H1 (cell line): ENCODE measurements at regions not wholly inside any gene's neighbourhood (a gene's known extent, or its start where the extent isn't known, plus 50 kb on each side); places are given as distances from the start of the nearest gene placed in this dataset.

Experiments used
- CTCF ChIA-PET: fragments of 300-600 bp; sonication (Branson Sonifier 250); formaldehyde crosslinking; loops from one replicate; lab custom pipeline; 2021; ENCODE audit not compliant: partially characterized antibody; lab: Charles Lee
- POLR2A ChIA-PET: fragments of 300-600 bp; sonication (Branson Sonifier 250); formaldehyde crosslinking; loops from one replicate; lab custom pipeline; 2021; ENCODE audit warnings: inconsistent platforms; ENCODE audit not compliant: partially characterized antibody; lab: Charles Lee
- DNase-seq, 2 experiments: peaks; one replicate each; pipeline versions ENCODE4 v3.0.0 to v3.0.0-alpha.2; 2010 to 2022; ENCODE audit warnings: low spot score in 2 of 2, low read depth in 1 of 2, mixed read lengths in 1 of 2
- FAIRE-seq: peaks from 2 replicates; lab custom pipeline; 2011; peaks lifted over from hg19 to GRCh38; lab: Jason Lieb, UNC
- H2AFZ ChIP-seq: 2 replicates; pipeline ENCODE4 v1.8.1; 2012; ENCODE audit warnings: low read length, inconsistent platforms
- H2AK5ac ChIP-seq: 2 replicates; pipeline ENCODE4 v1.6.1; 2013; ENCODE audit warnings: low read depth, low read length
- H2BK120ac ChIP-seq: replicated peaks from 2 replicates; pipeline ENCODE3; 2013; ENCODE audit warnings: low read depth, low read length, inconsistent platforms
- H2BK12ac ChIP-seq: 2 replicates; pipeline ENCODE4 v1.6.1; 2013; ENCODE audit warnings: low read depth, low read length
- H2BK15ac ChIP-seq: 2 replicates; pipeline ENCODE4 v1.6.1; 2013; ENCODE audit warnings: low read length
- H2BK20ac ChIP-seq: 2 replicates; pipeline ENCODE4 v1.6.1; 2013; ENCODE audit warnings: low read length
- H2BK5ac ChIP-seq: 2 replicates; pipeline ENCODE4 v1.6.1; 2013; ENCODE audit warnings: low read depth, low read length
- H3K14ac ChIP-seq: 2 replicates; pipeline ENCODE4 v1.6.1; 2013; ENCODE audit warnings: inconsistent platforms; ENCODE audit not compliant: insufficient read length
- H3K18ac ChIP-seq: 2 replicates; pipeline ENCODE4 v1.6.1; 2013; ENCODE audit warnings: low read length; ENCODE audit errors: extremely low read depth
- H3K23ac ChIP-seq: 2 replicates; pipeline ENCODE4 v1.6.1; 2013; ENCODE audit warnings: inconsistent platforms; ENCODE audit not compliant: insufficient read length
- H3K23me2 ChIP-seq: 2 replicates; pipeline ENCODE4 v1.6.1; 2013; ENCODE audit warnings: low read depth, low read length
- H3K27ac ChIP-seq: 2 replicates; pipeline ENCODE4 v1.6.1; 2011; ENCODE audit warnings: low read depth, low read length, inconsistent platforms
- H3K27me3 ChIP-seq, 4 experiments: replicated peaks in 1 of 4; 1 replicate in 1 of 4; 2 replicates in 3 of 4; pipeline versions ENCODE4 v1.6.1 to v1.8.1; 2011 to 2013; ENCODE audit warnings: low read length in 3 of 4, mild to moderate bottlenecking in 3 of 4, inconsistent platforms in 2 of 4, mixed read lengths in 2 of 4, moderate library complexity in 1 of 4; ENCODE audit not compliant: control insufficient read depth in 3 of 4, insufficient read depth in 3 of 4; ENCODE audit errors: extremely low read depth in 1 of 4
- H3K36me3 ChIP-seq, 4 experiments: 2 replicates each; pipeline versions ENCODE4 v1.6.1 to v1.8.1; 2011 to 2013; ENCODE audit warnings: mild to moderate bottlenecking in 4 of 4, low read length in 3 of 4, moderate library complexity in 2 of 4, control low read depth in 1 of 4, inconsistent platforms in 1 of 4; ENCODE audit not compliant: insufficient read depth in 4 of 4, control insufficient read depth in 2 of 4
- H3K4ac ChIP-seq: replicated peaks from 2 replicates; pipeline ENCODE3; 2013; ENCODE audit warnings: low read length, low read depth, mixed read lengths, inconsistent platforms; ENCODE audit not compliant: insufficient read length
- H3K4me1 ChIP-seq, 4 experiments: replicated peaks in 1 of 4; 1 replicate in 1 of 4; 2 replicates in 3 of 4; pipeline versions ENCODE4 v1.6.1 to v1.8.1; 2011 to 2013; ENCODE audit warnings: low read length in 3 of 4, inconsistent platforms in 2 of 4, mixed read lengths in 1 of 4; ENCODE audit not compliant: insufficient read depth in 4 of 4, control insufficient read depth in 3 of 4
- H3K4me2 ChIP-seq, 2 experiments: 2 replicates each; pipeline versions ENCODE4 v1.6.1 to v1.8.1; 2011 to 2013; ENCODE audit warnings: low read depth in 2 of 2, low read length in 2 of 2, control low read depth in 1 of 2, inconsistent platforms in 1 of 2, mild to moderate bottlenecking in 1 of 2; ENCODE audit not compliant: insufficient read depth in 1 of 2
- H3K4me3 ChIP-seq, 4 experiments: fragments of 200-600, 300-600 bp in 1 of 4; sonication (generic), shearing (Covaris generic), sonication (Bioruptor Twin) in 1 of 4; 2 replicates each; pipeline versions ENCODE4 v1.5.1 to v1.8.1; 2011 to 2016; ENCODE audit warnings: low read length in 4 of 4, low read depth in 3 of 4, control low read depth in 2 of 4, inconsistent platforms in 2 of 4, mild to moderate bottlenecking in 2 of 4, mixed read lengths in 1 of 4, moderate library complexity in 1 of 4; ENCODE audit not compliant: insufficient read depth in 2 of 4; ENCODE audit errors: extremely low read depth in 1 of 4
- H3K56ac ChIP-seq: replicated peaks from 2 replicates; pipeline ENCODE3; 2013; ENCODE audit warnings: low read depth, mild to moderate bottlenecking, mixed read lengths, low read length, inconsistent platforms; ENCODE audit not compliant: insufficient read length
- H3K79me1 ChIP-seq: 2 replicates; pipeline ENCODE4 v1.6.1; 2013; ENCODE audit warnings: low read depth, low read length, control low read depth
- H3K79me2 ChIP-seq, 2 experiments: 2 replicates each; pipeline versions ENCODE4 v1.6.1 to v1.8.1; 2012 to 2013; ENCODE audit warnings: low read length in 2 of 2, mild to moderate bottlenecking in 2 of 2, inconsistent platforms in 1 of 2; ENCODE audit not compliant: insufficient read depth in 2 of 2, control insufficient read depth in 1 of 2
- H3K9ac ChIP-seq, 4 experiments: replicated peaks in 1 of 4; 1 replicate in 1 of 4; 2 replicates in 3 of 4; pipeline versions ENCODE4 v1.6.1 to v1.8.1; 2011 to 2013; ENCODE audit warnings: low read depth in 3 of 4, low read length in 3 of 4, control low read depth in 2 of 4, mild to moderate bottlenecking in 2 of 4, moderate library complexity in 2 of 4, inconsistent platforms in 1 of 4; ENCODE audit errors: extremely low read depth in 1 of 4
- H3K9me3 ChIP-seq, 2 experiments: 2 replicates each; pipeline versions ENCODE4 v1.6.1 to v1.8.1; 2012 to 2013; ENCODE audit warnings: mild to moderate bottlenecking in 2 of 2, moderate library complexity in 2 of 2, control low read depth in 1 of 2, inconsistent platforms in 1 of 2, low read depth in 1 of 2, low read length in 1 of 2, mixed read lengths in 1 of 2; ENCODE audit not compliant: insufficient read depth in 2 of 2
- H4K20me1 ChIP-seq, 2 experiments: replicated peaks in 1 of 2; 2 replicates each; pipeline versions ENCODE3 to v1.8.1; 2011 to 2013; ENCODE audit warnings: inconsistent platforms in 2 of 2, low read length in 2 of 2, mild to moderate bottlenecking in 1 of 2; ENCODE audit not compliant: insufficient read depth in 2 of 2, control insufficient read depth in 1 of 2
- H4K5ac ChIP-seq: 2 replicates; pipeline ENCODE4 v1.6.1; 2013; ENCODE audit warnings: low read length, low read depth, mixed read lengths, inconsistent platforms; ENCODE audit not compliant: insufficient read length
- H4K8ac ChIP-seq: 2 replicates; pipeline ENCODE4 v1.8.0; 2013; ENCODE audit warnings: mild to moderate bottlenecking, moderate library complexity, low read length, inconsistent platforms; ENCODE audit not compliant: insufficient read depth; ENCODE audit errors: extremely low read depth
- H4K91ac ChIP-seq: replicated peaks from 2 replicates; pipeline ENCODE3; 2013; ENCODE audit warnings: low read length, mixed read lengths, inconsistent platforms; ENCODE audit not compliant: insufficient read length
- ASH2L ChIP-seq: fragments of 200-600, 300-600 bp; sonication (generic); IDR thresholded peaks from one replicate; pipeline ENCODE4 v1.7.1; 2017; ENCODE audit warnings: low read length
- CHD1 ChIP-seq: IDR thresholded peaks from 2 replicates; pipeline ENCODE4 v1.6.1; 2012; ENCODE audit warnings: low read depth, low read length, improper control_type of control experiment
- HDAC2 ChIP-seq, 2 experiments: fragments of 300-600 bp in 1 of 2; sonication (generic) in 1 of 2; IDR thresholded peaks; 2 replicates each; pipeline ENCODE4 v1.6.1; 2011 to 2012; ENCODE audit warnings: low read depth in 2 of 2, low read length in 2 of 2, mild to moderate bottlenecking in 2 of 2, moderate library complexity in 2 of 2, borderline replicate concordance in 1 of 2, inconsistent platforms in 1 of 2
- JUND ChIP-seq: IDR thresholded peaks from 2 replicates; pipeline ENCODE4 v1.6.1; 2011; ENCODE audit warnings: mild to moderate bottlenecking, improper control_type of control experiment, low read length
- PHF8 ChIP-seq: fragments of 200-600 bp; sonication (generic); conservative IDR thresholded peaks from 2 replicates; pipeline ENCODE4 v1.7.1; 2012; ENCODE audit warnings: low read depth, mild to moderate bottlenecking, inconsistent platforms, low read length, moderate library complexity
- RBBP5 ChIP-seq: IDR thresholded peaks from 2 replicates; pipeline ENCODE4 v1.7.1; 2012; ENCODE audit warnings: low read depth, mild to moderate bottlenecking, inconsistent platforms, low read length, moderate library complexity, borderline replicate concordance
- SIX5 ChIP-seq: IDR thresholded peaks from 2 replicates; pipeline ENCODE4 v1.6.1; 2011; ENCODE audit warnings: mild to moderate bottlenecking, low read depth, low read length
- SP1 ChIP-seq: IDR thresholded peaks from 2 replicates; pipeline ENCODE4 v1.6.1; 2011; ENCODE audit warnings: low read depth, low read length

- no peaks in the 10 kb centered on the region for H3K79me2 ChIP-seq
- H3K4me3 ChIP-seq: no peak overlapping the region
- no peak overlapping the region for H2AK5ac ChIP-seq
- DNase-seq: no peak
- H3K23ac ChIP-seq: no peak overlapping the region
- H2AFZ ChIP-seq: no peak overlapping the region
- H3K4ac ChIP-seq: no peak overlapping the region
- H4K5ac ChIP-seq: no peak overlapping the region
- H3K9me3 ChIP-seq: no peaks in the 10 kb centered on the region
- ChIA-PET CTCF (no interaction called here), POLR2A (no interaction called here)
- H3K4me1 ChIP-seq: no peaks in the 10 kb centered on the region
- H2BK15ac ChIP-seq: no peak overlapping the region
- H3K27me3 ChIP-seq: no peaks in the 10 kb centered on the region
- H2BK120ac ChIP-seq: no peak overlapping the region
- no peak overlapping the region for H2BK12ac ChIP-seq
- H3K79me1 ChIP-seq: no peaks in the 10 kb centered on the region
- H3K18ac ChIP-seq: no peak overlapping the region
- H3K27ac ChIP-seq: no peak overlapping the region
- TF ChIP-seq RBBP5: no peak
- no peak for TF ChIP-seq ASH2L
- no peak for TF ChIP-seq SIX5
- TF ChIP-seq CHD1: no peak
- no peak for TF ChIP-seq PHF8
- no peak for TF ChIP-seq SP1
- TF ChIP-seq JUND: no peak
- TF ChIP-seq HDAC2 (IDR thresholded peaks at IDR 0.05; ENCODE audit: borderline replicate concordance in 1 of 2, low read depth in 2 of 2, low read length in 2 of 2): no peak
- TF ChIP-seq, all 59 proteins: peak for 0
- H3K9ac ChIP-seq: no peak overlapping the region
- no peak overlapping the region for H4K91ac ChIP-seq
- no peaks in the 10 kb centered on the region for H3K23me2 ChIP-seq
- H2BK20ac ChIP-seq: no peak overlapping the region
- no peak overlapping the region for H4K8ac ChIP-seq
- no peak overlapping the region for H2BK5ac ChIP-seq
- H3K14ac ChIP-seq: no peak overlapping the region
- H3K36me3 ChIP-seq: no peaks in the 10 kb centered on the region
- no peak overlapping the region for H3K56ac ChIP-seq
- no peak for FAIRE-seq
- H3K4me2 ChIP-seq: no peak overlapping the region
- H4K20me1 ChIP-seq: no peaks in the 10 kb centered on the region
Measured at GRCh38 chrY:19521976-19522375, 222.6 kb downstream of the KDM5D start.
